Vagina (tissue), 2 donors: ENCODE measurements at regions not wholly inside any gene's neighbourhood (a gene's known extent, or its start where the extent isn't known, plus 50 kb on each side); places are given as distances from the start of the nearest gene placed in this dataset.
"Not testable (repeated sequence)": the region's sequence is repeated elsewhere in the genome, so short reads cannot be mapped to it uniquely, and the experiment has no call there.

Experiments used
- DNase-seq, 2 donors: peaks; one replicate each; pipeline ENCODE4 v3.0.0-alpha.2; 2017; ENCODE audit errors: extremely low spot score in 2 of 2
- H3K27ac ChIP-seq: fragments of 200-600 bp; sonication (generic); one replicate; pipeline ENCODE4 v1.5.1; 2019
- H3K27me3 ChIP-seq: fragments of 200-600 bp; sonication (generic); one replicate; pipeline ENCODE4 v1.5.1; 2019
- H3K36me3 ChIP-seq, 2 donors: fragments of 200-600 bp; sonication (generic); one replicate each; pipeline ENCODE4 v1.5.1; 2017 to 2019
- H3K4me1 ChIP-seq: fragments of 200-600 bp; sonication (generic); one replicate; pipeline ENCODE4 v1.5.1; 2019
- H3K4me3 ChIP-seq, 2 donors: fragments of 200-600 bp; sonication (generic); 1 replicate in 1 of 2; 2 replicates in 1 of 2; pipeline ENCODE4 v1.5.1; 2016 to 2019
- H3K9me3 ChIP-seq: fragments of 200-600 bp; sonication (generic); one replicate; pipeline ENCODE4 v1.5.1; 2019
- POLR2A ChIP-seq, 2 donors: fragments of 450-650 bp; IDR thresholded peaks; one replicate each; pipeline ENCODE4 v1.6.1; 2017; ENCODE audit warnings: antibody characterized with exemption in 2 of 2, mild to moderate bottlenecking in 2 of 2, moderate library complexity in 2 of 2
- POLR2AphosphoS5 ChIP-seq, 2 donors: sonication (generic); formaldehyde crosslinking; IDR thresholded peaks; one replicate each; pipeline ENCODE4 v1.9.0; 2017; ENCODE audit warnings: antibody characterized with exemption in 2 of 2, mild to moderate bottlenecking in 2 of 2, low read depth in 1 of 2; ENCODE audit not compliant: insufficient read depth in 1 of 2
- intact Hi-C: fragments of 100-400 bp; cut with DNase I; formaldehyde crosslinking; loops from one replicate; pipeline ENCODE4 v1.15.1; 2023
- TF ChIP-seq, protein P1 (sequence below), 3 experiments: fragments of 450-650 bp in 2 of 3; fragments of 200-600 bp in 1 of 3; sonication (generic) in 1 of 3; IDR thresholded peaks; one replicate each; pipeline ENCODE4 v1.5.1; 2017 to 2019; ENCODE audit warnings: antibody characterized with exemption in 3 of 3, mild to moderate bottlenecking in 2 of 3, moderate library complexity in 2 of 3

DNA sequence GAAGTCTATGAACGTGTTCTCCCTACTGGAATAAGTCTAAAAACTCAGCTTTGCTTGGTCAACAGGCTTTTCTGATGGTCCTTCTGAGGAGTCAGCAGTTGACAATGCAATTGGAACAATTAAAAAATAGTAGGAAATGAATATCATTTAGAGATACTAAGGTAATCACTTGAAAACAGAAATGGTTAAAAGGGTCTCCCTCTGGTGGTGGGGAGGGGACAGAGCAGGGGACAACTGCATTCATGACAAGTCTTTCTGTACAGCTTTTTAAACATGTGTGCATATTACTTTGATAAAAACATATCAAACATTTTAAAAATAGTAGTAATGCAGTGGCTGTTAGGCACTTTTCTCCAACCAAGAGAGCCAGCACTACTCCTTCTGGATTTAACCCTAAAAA, 119.9 kb upstream of the FHIT start:
- no peak overlapping the region for H3K27ac ChIP-seq
- H3K4me3 ChIP-seq = no peak overlapping the region
- TF ChIP-seq, protein P1, sequence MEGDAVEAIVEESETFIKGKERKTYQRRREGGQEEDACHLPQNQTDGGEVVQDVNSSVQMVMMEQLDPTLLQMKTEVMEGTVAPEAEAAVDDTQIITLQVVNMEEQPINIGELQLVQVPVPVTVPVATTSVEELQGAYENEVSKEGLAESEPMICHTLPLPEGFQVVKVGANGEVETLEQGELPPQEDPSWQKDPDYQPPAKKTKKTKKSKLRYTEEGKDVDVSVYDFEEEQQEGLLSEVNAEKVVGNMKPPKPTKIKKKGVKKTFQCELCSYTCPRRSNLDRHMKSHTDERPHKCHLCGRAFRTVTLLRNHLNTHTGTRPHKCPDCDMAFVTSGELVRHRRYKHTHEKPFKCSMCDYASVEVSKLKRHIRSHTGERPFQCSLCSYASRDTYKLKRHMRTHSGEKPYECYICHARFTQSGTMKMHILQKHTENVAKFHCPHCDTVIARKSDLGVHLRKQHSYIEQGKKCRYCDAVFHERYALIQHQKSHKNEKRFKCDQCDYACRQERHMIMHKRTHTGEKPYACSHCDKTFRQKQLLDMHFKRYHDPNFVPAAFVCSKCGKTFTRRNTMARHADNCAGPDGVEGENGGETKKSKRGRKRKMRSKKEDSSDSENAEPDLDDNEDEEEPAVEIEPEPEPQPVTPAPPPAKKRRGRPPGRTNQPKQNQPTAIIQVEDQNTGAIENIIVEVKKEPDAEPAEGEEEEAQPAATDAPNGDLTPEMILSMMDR (IDR thresholded peaks at IDR 0.05) = no peak
- TF ChIP-seq POLR2AphosphoS5 (IDR thresholded peaks at IDR 0.05; ENCODE audit: insufficient read depth in 1 of 2, low read depth in 1 of 2) = no peak
- no peak for TF ChIP-seq POLR2A (IDR thresholded peaks at IDR 0.05)
- no peak for DNase-seq
- H3K4me1 ChIP-seq = no peaks in the 10 kb centered on the region
- intact Hi-C loops = loop anchor here (10.0 kb wide), 1 partner anchor 1066 kb away; no protein-coding TSS in a partner anchor
- no peaks in the 10 kb centered on the region for H3K9me3 ChIP-seq
- H3K27me3 ChIP-seq = no peaks in the 10 kb centered on the region
- H3K36me3 ChIP-seq = no peaks in the 10 kb centered on the region

DNA sequence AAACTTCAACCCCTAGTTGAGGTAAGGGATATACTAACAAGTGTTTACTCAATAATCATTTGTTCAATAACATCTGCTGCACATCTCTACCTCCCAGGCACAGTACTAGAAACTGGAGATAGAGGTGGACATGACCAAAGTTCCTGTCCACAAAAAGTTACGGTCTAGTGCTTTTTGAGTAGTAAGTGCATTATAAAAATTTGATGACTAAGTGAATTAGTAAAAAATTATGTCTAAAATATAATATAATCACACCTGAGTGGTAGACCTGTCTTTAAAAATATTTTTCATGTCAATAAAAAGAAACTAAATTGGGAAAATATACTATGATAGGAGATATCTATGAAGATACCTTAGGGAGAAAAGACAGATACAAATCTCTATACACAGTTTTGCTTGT, 121.5 kb upstream of the FHIT start:
- Histone ChIP-seq H3K27ac (no peak overlapping the region), H3K36me3 (no peaks in the 10 kb centered on the region)

DNA sequence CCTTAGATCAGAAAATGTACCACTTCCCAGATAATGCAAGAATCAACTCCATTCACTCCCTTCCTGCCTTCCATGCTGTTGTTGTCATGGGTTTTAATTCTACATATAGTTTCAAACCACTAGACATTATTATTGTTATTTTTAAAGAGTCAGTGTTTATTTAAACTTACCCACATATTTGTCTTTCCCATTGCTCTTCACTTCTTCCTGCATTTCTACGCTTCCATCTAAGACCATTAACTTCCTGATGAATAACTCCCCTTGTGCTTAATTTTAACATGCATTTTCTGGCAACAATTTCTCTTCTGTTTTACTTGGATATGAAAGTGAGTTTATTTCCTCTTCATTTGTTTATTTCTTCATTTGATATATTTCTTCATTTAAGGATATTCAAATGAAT, 127.1 kb upstream of the FHIT start:
- Histone ChIP-seq H3K9me3 (no peaks in the 10 kb centered on the region), H3K4me1 (no peaks in the 10 kb centered on the region), H3K27me3 (no peaks in the 10 kb centered on the region), H3K36me3 (no peaks in the 10 kb centered on the region), H3K4me3 (no peak overlapping the region), H3K27ac (no peak overlapping the region)
- intact Hi-C loops = loop anchor here (10.0 kb wide), 1 partner anchor 1074 kb away; no protein-coding TSS in a partner anchor
- TF ChIP-seq POLR2A (IDR thresholded peaks at IDR 0.05) = no peak
- TF ChIP-seq, protein P1 (IDR thresholded peaks at IDR 0.05) = no peak
- TF ChIP-seq POLR2AphosphoS5 (IDR thresholded peaks at IDR 0.05; ENCODE audit: insufficient read depth in 1 of 2, low read depth in 1 of 2) = no peak
- no peak for DNase-seq

More for the DNA sequence above, 121.5 kb upstream of the FHIT start:
- intact Hi-C loops = loop anchor here (10.0 kb wide), 1 partner anchor 1068 kb away; no protein-coding TSS in a partner anchor
- Histone ChIP-seq H3K27me3 (no peaks in the 10 kb centered on the region), H3K9me3 (no peaks in the 10 kb centered on the region), H3K4me1 (no peaks in the 10 kb centered on the region), H3K4me3 (no peak overlapping the region)
- no peak for DNase-seq
- TF ChIP-seq, protein P1 (IDR thresholded peaks at IDR 0.05) = no peak
- TF ChIP-seq POLR2AphosphoS5 (IDR thresholded peaks at IDR 0.05; ENCODE audit: insufficient read depth in 1 of 2, low read depth in 1 of 2) = no peak
- no peak for TF ChIP-seq POLR2A (IDR thresholded peaks at IDR 0.05)

DNA sequence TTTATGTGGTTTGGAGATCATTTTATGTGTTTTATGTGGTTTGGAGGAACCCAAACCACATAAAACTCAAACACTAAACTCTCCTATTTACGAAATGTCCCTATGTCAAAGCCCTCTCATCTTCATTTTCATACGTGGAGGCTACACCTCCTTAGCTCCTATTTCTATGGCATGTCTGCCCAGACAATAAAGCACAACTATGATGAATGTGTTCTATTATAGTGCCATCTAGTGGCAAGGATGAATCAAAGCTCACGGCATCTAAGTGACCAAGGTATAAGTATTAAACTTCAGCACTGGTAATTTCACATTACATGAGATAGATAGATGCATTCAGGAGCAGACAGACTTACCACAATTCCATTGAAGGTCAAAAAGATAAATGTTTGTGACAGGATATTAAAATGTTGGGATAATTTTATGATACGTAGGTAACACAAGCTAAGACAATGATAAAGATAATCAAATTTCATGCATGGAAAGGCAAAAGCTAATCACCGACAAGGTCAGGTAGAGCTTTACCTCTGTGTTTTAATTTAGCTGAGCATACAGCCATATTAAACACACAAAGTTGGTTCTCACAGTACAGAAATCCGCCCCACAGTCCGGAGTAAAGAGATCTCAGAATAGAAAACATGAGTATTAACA, 130.6 kb upstream of the FHIT start:
- H3K4me1 ChIP-seq = no peaks in the 10 kb centered on the region
- intact Hi-C loops = no loop called here

DNA sequence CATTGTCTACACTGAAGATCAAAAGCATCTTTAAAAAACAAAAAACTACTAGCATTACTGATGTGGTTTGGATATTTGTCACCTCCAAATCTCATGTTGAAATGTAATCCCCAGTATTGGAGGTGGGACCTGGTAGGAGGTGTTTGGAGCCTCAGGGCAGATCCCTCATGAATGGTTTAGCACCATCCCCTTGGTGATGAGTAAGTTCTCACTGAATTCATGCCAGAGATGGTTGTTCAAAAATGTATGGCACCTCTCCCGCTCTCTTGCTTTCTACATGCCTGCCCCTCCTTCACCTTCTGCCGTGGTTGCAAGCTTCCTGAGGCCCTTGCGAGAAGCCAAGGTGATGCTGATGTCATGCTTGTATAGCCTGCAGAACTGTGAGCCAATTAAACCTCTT, 136.6 kb upstream of the FHIT start:
- intact Hi-C loops = no loop called here
- Histone ChIP-seq H3K27me3 (no peaks in the 10 kb centered on the region), H3K9me3 (no peaks in the 10 kb centered on the region), H3K4me3 (no peak overlapping the region), H3K4me1 (no peaks in the 10 kb centered on the region), H3K36me3 (no peaks in the 10 kb centered on the region), H3K27ac (no peak overlapping the region)
- DNase-seq = no peak
- TF ChIP-seq, protein P1 (IDR thresholded peaks at IDR 0.05) = no peak
- TF ChIP-seq POLR2AphosphoS5 (IDR thresholded peaks at IDR 0.05; ENCODE audit: insufficient read depth in 1 of 2, low read depth in 1 of 2) (no peak), POLR2A (IDR thresholded peaks at IDR 0.05) (no peak)

More for the DNA sequence above, 130.6 kb upstream of the FHIT start:
- Histone ChIP-seq H3K4me3 (no peak overlapping the region), H3K36me3 (no peaks in the 10 kb centered on the region), H3K27me3 (no peaks in the 10 kb centered on the region), H3K9me3 (no peaks in the 10 kb centered on the region), H3K27ac (no peak overlapping the region)
- TF ChIP-seq, protein P1 (IDR thresholded peaks at IDR 0.05) = peak; percentile 21 to 56 (median 40)
- no peak for TF ChIP-seq POLR2A (IDR thresholded peaks at IDR 0.05)
- DNase-seq = no peak

DNA sequence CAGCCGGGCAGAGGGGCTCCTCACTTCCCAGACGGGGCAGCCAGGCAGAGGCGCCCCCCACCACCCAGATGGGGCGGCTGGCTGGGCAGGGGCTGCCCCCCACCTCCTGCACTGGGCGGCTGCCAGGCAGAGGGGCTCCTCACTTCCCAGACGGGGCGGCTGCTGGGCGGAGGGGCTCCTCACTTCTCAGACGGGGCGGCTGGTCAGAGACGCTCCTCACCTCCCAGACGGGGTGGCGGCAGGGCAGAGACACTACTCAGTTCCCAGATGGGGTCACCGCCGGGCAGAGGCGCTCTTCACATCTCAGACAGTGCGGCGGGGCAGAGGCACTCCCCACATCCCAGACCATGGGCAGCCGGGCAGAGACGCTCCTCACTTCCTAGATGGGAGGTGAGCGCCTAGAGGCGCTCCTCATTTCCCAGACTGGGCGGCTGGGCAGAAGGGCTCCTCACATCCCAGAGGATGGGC, 142.3 kb upstream of the FHIT start:
- intact Hi-C loops, H3K4me1 ChIP-seq, H3K27ac ChIP-seq, H3K9me3 ChIP-seq, H3K36me3 ChIP-seq, H3K27me3 ChIP-seq, H3K4me3 ChIP-seq, DNase-seq: not testable (repeated sequence)
